Liver (tissue), 7 donors: ENCODE measurements at regions not wholly inside any gene's neighbourhood (a gene's known extent, or its start where the extent isn't known, plus 50 kb on each side); places are given as distances from the start of the nearest gene placed in this dataset.

Experiments used
- DNase-seq: peaks from one replicate; pipeline ENCODE4 v3.0.0-alpha.2; 2017; ENCODE audit warnings: low spot score
- H3K27ac ChIP-seq, 2 donors: one replicate each; pipeline ENCODE4 v1.7.0; 2013; ENCODE audit warnings: inconsistent platforms in 2 of 2, low read length in 2 of 2, control low read depth in 1 of 2, low read depth in 1 of 2, mild to moderate bottlenecking in 1 of 2
- H3K27me3 ChIP-seq, 4 donors: one replicate each; pipeline versions ENCODE4 v1.6.1 to v1.7.0; 2013; ENCODE audit warnings: low read length in 3 of 4, inconsistent platforms in 1 of 4, mild to moderate bottlenecking in 1 of 4, moderate library complexity in 1 of 4; ENCODE audit not compliant: control insufficient read depth in 4 of 4, insufficient read depth in 4 of 4
- H3K36me3 ChIP-seq, 4 donors: one replicate each; pipeline versions ENCODE4 v1.6.1 to v1.7.0; 2013; ENCODE audit warnings: low read length in 3 of 4, mild to moderate bottlenecking in 3 of 4, low read depth in 1 of 4, moderate library complexity in 1 of 4; ENCODE audit not compliant: control insufficient read depth in 4 of 4, insufficient read depth in 3 of 4
- H3K4me1 ChIP-seq, 4 donors: one replicate each; pipeline versions ENCODE4 v1.6.1 to v1.7.0; 2013; ENCODE audit warnings: low read length in 3 of 4, mild to moderate bottlenecking in 3 of 4, moderate library complexity in 1 of 4; ENCODE audit not compliant: control insufficient read depth in 4 of 4, insufficient read depth in 4 of 4
- H3K4me3 ChIP-seq, 3 donors: one replicate each; pipeline versions ENCODE4 v1.6.1 to v1.7.0; 2013; ENCODE audit warnings: low read length in 3 of 3, control low read depth in 1 of 3, low read depth in 1 of 3, mild to moderate bottlenecking in 1 of 3
- H3K9ac ChIP-seq, 2 donors: one replicate each; pipeline ENCODE4 v1.7.0; 2013; ENCODE audit warnings: low read length in 2 of 2, mild to moderate bottlenecking in 2 of 2, moderate library complexity in 2 of 2, control low read depth in 1 of 2, low read depth in 1 of 2
- H3K9me3 ChIP-seq, 4 donors: one replicate each; pipeline versions ENCODE4 v1.6.1 to v1.7.0; 2013; ENCODE audit warnings: low read length in 3 of 4; ENCODE audit not compliant: control insufficient read depth in 4 of 4
- EGR1 ChIP-seq, 2 donors: IDR thresholded peaks; 2 replicates each; pipeline ENCODE4 v1.6.1; 2016 to 2018; ENCODE audit warnings: antibody characterized with exemption in 2 of 2, low read depth in 2 of 2
- FOXA1 ChIP-seq: IDR thresholded peaks from 2 replicates; pipeline ENCODE4 v1.6.1; 2016; ENCODE audit warnings: antibody characterized with exemption
- FOXA2 ChIP-seq: IDR thresholded peaks from 2 replicates; pipeline ENCODE4 v1.6.1; 2016; ENCODE audit warnings: antibody characterized with exemption
- GABPA ChIP-seq, 2 donors: IDR thresholded peaks in 1 of 2; conservative IDR thresholded peaks in 1 of 2; 2 replicates each; pipeline ENCODE4 v1.6.1; 2016; ENCODE audit warnings: antibody characterized with exemption in 2 of 2, mild to moderate bottlenecking in 1 of 2, moderate library complexity in 1 of 2
- HNF4A ChIP-seq, 2 donors: conservative IDR thresholded peaks; 2 replicates each; pipeline ENCODE4 v1.6.1; 2016; ENCODE audit warnings: antibody characterized with exemption in 2 of 2, mild to moderate bottlenecking in 2 of 2
- MAX ChIP-seq: IDR thresholded peaks from 2 replicates; pipeline ENCODE4 v1.6.1; 2016; ENCODE audit warnings: antibody characterized with exemption
- NR2F2 ChIP-seq: IDR thresholded peaks from 2 replicates; pipeline ENCODE4 v1.6.1; 2016; ENCODE audit warnings: antibody characterized with exemption
- RAD21 ChIP-seq, 2 donors: IDR thresholded peaks; 2 replicates each; pipeline ENCODE4 v1.6.1; 2016; ENCODE audit warnings: antibody characterized with exemption in 2 of 2, mild to moderate bottlenecking in 2 of 2
- REST ChIP-seq: IDR thresholded peaks from 2 replicates; pipeline ENCODE4 v1.6.1; 2016; ENCODE audit warnings: antibody characterized with exemption, mild to moderate bottlenecking
- RXRA ChIP-seq, 2 donors: IDR thresholded peaks; 2 replicates each; pipeline ENCODE4 v1.6.1; 2017 to 2018; ENCODE audit warnings: antibody characterized with exemption in 2 of 2, mild to moderate bottlenecking in 1 of 2
- TAF1 ChIP-seq: conservative IDR thresholded peaks from 2 replicates; pipeline ENCODE4 v1.6.1; 2016; ENCODE audit warnings: antibody characterized with exemption, mild to moderate bottlenecking
- YY1 ChIP-seq: IDR thresholded peaks from 2 replicates; pipeline ENCODE4 v1.6.1; 2016; ENCODE audit warnings: antibody characterized with exemption, mild to moderate bottlenecking
- WGBS: extraction: QIAGEN DNeasy Blood & Tissue Kit; methylation state at CpG from one replicate; pipeline ENCODE4 v1.1.7; 2013; 5-methylcytosine and 5-hydroxymethylcytosine counted together
- TF ChIP-seq, protein P1 (sequence below): IDR thresholded peaks from 2 replicates; pipeline ENCODE4 v1.6.1; 2016; ENCODE audit warnings: antibody characterized with exemption
- donor health status: healthy.
- donor health status: healthy.
- donor health status: healthy.
- donor health status: healthy.

- Histone ChIP-seq H3K9me3 (no peaks in the 10 kb centered on the region), H3K9ac (no peak overlapping the region), H3K4me3 (no peak overlapping the region), H3K4me1 (no peaks in the 10 kb centered on the region), H3K27ac (no peak overlapping the region), H3K27me3 (peaks cover 0 to 4% (median 0%) of the 10 kb centered on the region in 4 donors), H3K36me3 (no peaks in the 10 kb centered on the region)
- WGBS = 76% methylated on average over 11 of the region's 11 CpGs
- DNase-seq = no peak
- TF ChIP-seq MAX = no peak
- no peak for TF ChIP-seq RXRA (IDR thresholded peaks at IDR 0.05)
- TF ChIP-seq, protein P1, sequence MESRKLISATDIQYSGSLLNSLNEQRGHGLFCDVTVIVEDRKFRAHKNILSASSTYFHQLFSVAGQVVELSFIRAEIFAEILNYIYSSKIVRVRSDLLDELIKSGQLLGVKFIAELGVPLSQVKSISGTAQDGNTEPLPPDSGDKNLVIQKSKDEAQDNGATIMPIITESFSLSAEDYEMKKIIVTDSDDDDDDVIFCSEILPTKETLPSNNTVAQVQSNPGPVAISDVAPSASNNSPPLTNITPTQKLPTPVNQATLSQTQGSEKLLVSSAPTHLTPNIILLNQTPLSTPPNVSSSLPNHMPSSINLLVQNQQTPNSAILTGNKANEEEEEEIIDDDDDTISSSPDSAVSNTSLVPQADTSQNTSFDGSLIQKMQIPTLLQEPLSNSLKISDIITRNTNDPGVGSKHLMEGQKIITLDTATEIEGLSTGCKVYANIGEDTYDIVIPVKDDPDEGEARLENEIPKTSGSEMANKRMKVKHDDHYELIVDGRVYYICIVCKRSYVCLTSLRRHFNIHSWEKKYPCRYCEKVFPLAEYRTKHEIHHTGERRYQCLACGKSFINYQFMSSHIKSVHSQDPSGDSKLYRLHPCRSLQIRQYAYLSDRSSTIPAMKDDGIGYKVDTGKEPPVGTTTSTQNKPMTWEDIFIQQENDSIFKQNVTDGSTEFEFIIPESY = no peak
- TF ChIP-seq FOXA2 = no peak
- no peak for TF ChIP-seq HNF4A (conservative IDR thresholded peaks at IDR 0.05)
- TF ChIP-seq TAF1 = no peak
- no peak for TF ChIP-seq REST
- no peak for TF ChIP-seq RAD21 (IDR thresholded peaks at IDR 0.05)
- TF ChIP-seq EGR1 (IDR thresholded peaks at IDR 0.05; ENCODE audit: low read depth in 2 of 2) = no peak
- no peak for TF ChIP-seq FOXA1
- TF ChIP-seq NR2F2 = no peak
- no peak for TF ChIP-seq GABPA (IDR thresholded peaks at IDR 0.05 in 1 of 2, conservative IDR thresholded peaks at IDR 0.05 in 1 of 2)
These were observed 66.7 kb upstream of the LEP start for GRCh38 chr7:128174386-128174785.

- Histone ChIP-seq H3K36me3 (no peaks in the 10 kb centered on the region), H3K9ac (no peak overlapping the region), H3K27ac (no peak overlapping the region), H3K27me3 (no peaks in the 10 kb centered on the region), H3K9me3 (no peaks in the 10 kb centered on the region), H3K4me1 (no peaks in the 10 kb centered on the region), H3K4me3 (no peak overlapping the region)
- 78% methylated on average over 7 of the region's 7 CpGs for WGBS
- TF ChIP-seq YY1 = no peak
- no peak for DNase-seq
These were observed 64.4 kb upstream of the LEP start for GRCh38 chr7:128176696-128177095.
